PFSK-1 (cell line): ENCODE measurements at regions not wholly inside any gene's neighbourhood (a gene's known extent, or its start where the extent isn't known, plus 50 kb on each side); places are given as distances from the start of the nearest gene placed in this dataset.

Experiments
- FOXP2 ChIP-seq: optimal IDR thresholded peaks from 2 replicates; pipeline ENCODE3; 2011; ENCODE audit warnings: borderline replicate concordance, control low read depth, inconsistent platforms; ENCODE audit not compliant: insufficient read depth; ENCODE audit errors: extremely low read length, extremely low read depth
- POLR2AphosphoS5 ChIP-seq: IDR thresholded peaks from 2 replicates; pipeline ENCODE4 v1.6.1; 2012; ENCODE audit warnings: low read depth, mild to moderate bottlenecking, control low read depth, low read length, moderate library complexity
- REST ChIP-seq, 2 experiments: IDR thresholded peaks; 2 replicates each; pipeline versions ENCODE4 v1.6.1 to v1.8.0; 2011 to 2012; ENCODE audit warnings: low read depth in 2 of 2, low read length in 2 of 2, control low read depth in 1 of 2, inconsistent platforms in 1 of 2, mild to moderate bottlenecking in 1 of 2, moderate library complexity in 1 of 2; ENCODE audit not compliant: insufficient read depth in 1 of 2
- SIN3A ChIP-seq: IDR thresholded peaks from 2 replicates; pipeline ENCODE4 v1.6.1; 2012; ENCODE audit warnings: mild to moderate bottlenecking, low read length, moderate library complexity, borderline replicate concordance; ENCODE audit not compliant: insufficient read depth
- TAF1 ChIP-seq: IDR thresholded peaks from 2 replicates; pipeline ENCODE4 v1.6.1; 2012; ENCODE audit warnings: low read length, control low read depth, borderline replicate concordance; ENCODE audit not compliant: insufficient read depth

- TF ChIP-seq REST (IDR thresholded peaks at IDR 0.05; ENCODE audit: insufficient read depth in 1 of 2, low read depth in 2 of 2, low read length in 2 of 2) (no peak), POLR2AphosphoS5 (no peak), FOXP2 (no peak), TAF1 (no peak), SIN3A (no peak)
Measured at GRCh38 chr6:82622461-82622860, 258.8 kb downstream of the TPBG start.

GRCh38 chr6:82624251-82624650, 260.6 kb downstream of the TPBG start:
- TF ChIP-seq POLR2AphosphoS5 (no peak), SIN3A (no peak), FOXP2 (no peak), TAF1 (no peak), REST (IDR thresholded peaks at IDR 0.05; ENCODE audit: insufficient read depth in 1 of 2, low read depth in 2 of 2, low read length in 2 of 2) (no peak)

- no peak for TF ChIP-seq TAF1
- TF ChIP-seq FOXP2: no peak
- no peak for TF ChIP-seq REST (IDR thresholded peaks at IDR 0.05; ENCODE audit: insufficient read depth in 1 of 2, low read depth in 2 of 2, low read length in 2 of 2)
- no peak for TF ChIP-seq SIN3A
- no peak for TF ChIP-seq POLR2AphosphoS5
Measured at GRCh38 chr6:82629921-82630320, 266.3 kb downstream of the TPBG start.

- TF ChIP-seq FOXP2 (no peak), SIN3A (no peak), REST (IDR thresholded peaks at IDR 0.05; ENCODE audit: insufficient read depth in 1 of 2, low read depth in 2 of 2, low read length in 2 of 2) (no peak), POLR2AphosphoS5 (no peak), TAF1 (no peak)
Measured at GRCh38 chr6:82641677-82642076, 278.1 kb downstream of the TPBG start.

- TF ChIP-seq TAF1 (no peak), POLR2AphosphoS5 (no peak), REST (IDR thresholded peaks at IDR 0.05; ENCODE audit: insufficient read depth in 1 of 2, low read depth in 2 of 2, low read length in 2 of 2) (no peak), SIN3A (no peak), FOXP2 (no peak)
Measured at GRCh38 chr6:82645536-82646230, 282.1 kb downstream of the TPBG start.
